ENCODE measurements at regions not wholly inside any gene's neighbourhood (a gene's known extent, or its start where the extent isn't known, plus 50 kb on each side); places are given as distances from the start of the nearest gene placed in this dataset. TPM values are rescaled to one million over a fixed set of nuclear protein-coding genes. Genes with fewer than 3 reads are reported as not detected.

DNA sequence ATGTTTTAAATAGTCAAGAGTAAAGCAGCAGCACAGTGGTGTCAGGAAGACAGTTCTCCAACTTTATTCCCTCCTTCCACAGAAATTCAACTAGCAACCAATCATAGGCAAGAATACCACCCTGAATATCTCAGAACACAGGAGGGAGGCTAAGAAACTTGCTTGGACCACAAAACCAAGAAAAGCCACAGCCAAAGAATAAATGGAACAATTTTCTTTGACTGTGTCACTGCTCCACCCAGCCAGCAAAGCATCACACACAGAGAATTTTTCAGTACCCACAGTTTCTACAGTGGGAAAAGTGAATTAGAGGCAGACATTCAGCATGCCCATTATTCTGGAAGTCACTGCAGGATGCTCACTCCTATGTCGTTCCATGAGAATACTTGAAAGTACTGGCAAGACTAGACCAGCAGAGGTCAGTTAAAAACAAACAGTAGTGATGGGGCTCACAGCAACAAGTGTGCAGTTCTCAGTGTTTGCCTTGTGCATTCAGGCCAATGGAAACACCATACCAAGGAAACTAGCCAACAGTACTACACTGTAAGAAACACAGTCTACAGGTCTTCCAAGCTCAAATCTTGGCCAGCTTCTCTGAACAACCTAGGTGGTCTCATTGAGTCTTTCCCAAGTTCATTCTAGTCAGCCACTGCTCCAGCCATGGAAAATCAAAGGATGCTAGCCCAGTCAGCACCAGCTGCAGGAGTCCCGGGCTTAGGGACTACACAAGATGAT lies 56.8 kb upstream of the FOXG1 start:
- no peaks in the 10 kb centered on the region for H3K79me2 ChIP-seq (ENCODE audit: insufficient read depth)
- H2AFZ ChIP-seq, result no peak overlapping the region
- no peaks in the 10 kb centered on the region for H3F3A ChIP-seq (ENCODE audit: insufficient read depth)
- H3K9me2 ChIP-seq (ENCODE audit: insufficient read depth), result no peaks in the 10 kb centered on the region
- no peaks in the 10 kb centered on the region for H4K20me1 ChIP-seq (ENCODE audit: insufficient read depth)
- H3K4me3 ChIP-seq, result no peak overlapping the region
- no peaks in the 10 kb centered on the region for H3K9me3 ChIP-seq (ENCODE audit: low read depth)
- no peak overlapping the region for H3K4me2 ChIP-seq (ENCODE audit: unreplicated experiment)
- H3K9ac ChIP-seq, result no peak overlapping the region
- 2 to 10% methylated on average over 2 of the region's 2 CpGs for WGBS, 2 experiments (ENCODE audit: low coverage in 1 of 2, low lambda C conversion rate in 2 of 2, missing lambda C conversion rate in 2 of 2)
- H3K36me3 ChIP-seq (ENCODE audit: low read depth), result no peaks in the 10 kb centered on the region
- H3K27ac ChIP-seq, result no peak overlapping the region
- in situ Hi-C loops (cut with MboI), result no loop called here
- TF ChIP-seq EZH2phosphoT487 (IDR thresholded peaks at IDR 0.05; ENCODE audit: insufficient read depth, low read depth), result no peak
- no peak for TF ChIP-seq EZH2 (IDR thresholded peaks at IDR 0.05; ENCODE audit: insufficient read depth, poor library complexity, severe bottlenecking)
- no peaks in the 10 kb centered on the region for H3K4me1 ChIP-seq (ENCODE audit: insufficient read depth)
- no peaks in the 10 kb centered on the region for H3K27me3 ChIP-seq (replicated peaks; ENCODE audit: insufficient read depth)
- DNase-seq, result no peak

Small RNA genes in the stretch of these regions (microRNA-seq; reads per million reads assigned to microRNA genes)
- gene MIR3171 (ENCODE audit: borderline number of aligned reads) (not detected), gene MIR4307 (ENCODE audit: borderline number of aligned reads) (not detected)

Small RNA genes in the stretch of these regions (small RNA-seq; reads per million reads assigned to genes)
- gene EIF4A1P12 (ENCODE audit: low read depth, low replicate concordance) (not detected), gene MIR3171 (ENCODE audit: low read depth, low replicate concordance) (not detected), gene MIR4307 (ENCODE audit: low read depth, low replicate concordance) (not detected)
